ENCODE measurements at regions not wholly inside any gene's neighbourhood (a gene's known extent, or its start where the extent isn't known, plus 50 kb on each side); places are given as distances from the start of the nearest gene placed in this dataset.
"Not testable (repeated sequence)": the region's sequence is repeated elsewhere in the genome, so short reads cannot be mapped to it uniquely, and the experiment has no call there.

DNA sequence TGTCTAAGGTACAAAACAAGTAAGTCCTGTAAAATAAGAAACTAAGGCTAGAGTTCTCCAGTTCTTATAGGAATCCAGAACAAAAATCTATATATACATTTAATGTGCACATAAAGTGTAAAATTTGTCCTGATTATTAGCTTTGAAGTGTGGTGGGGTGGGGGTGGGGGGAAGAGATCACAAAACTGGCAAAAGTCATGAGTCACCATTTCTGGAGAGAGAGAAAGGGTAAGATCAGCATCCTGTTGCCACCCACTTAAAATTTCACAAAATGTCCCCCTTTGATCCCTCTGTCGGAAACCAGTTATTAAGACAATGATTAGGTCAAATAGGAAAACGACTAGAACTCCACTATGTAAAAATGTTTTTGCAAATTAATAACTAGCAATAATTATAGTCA lies 482.0 kb upstream of the POU3F2 start:
- no peak for DNase-seq

DNA sequence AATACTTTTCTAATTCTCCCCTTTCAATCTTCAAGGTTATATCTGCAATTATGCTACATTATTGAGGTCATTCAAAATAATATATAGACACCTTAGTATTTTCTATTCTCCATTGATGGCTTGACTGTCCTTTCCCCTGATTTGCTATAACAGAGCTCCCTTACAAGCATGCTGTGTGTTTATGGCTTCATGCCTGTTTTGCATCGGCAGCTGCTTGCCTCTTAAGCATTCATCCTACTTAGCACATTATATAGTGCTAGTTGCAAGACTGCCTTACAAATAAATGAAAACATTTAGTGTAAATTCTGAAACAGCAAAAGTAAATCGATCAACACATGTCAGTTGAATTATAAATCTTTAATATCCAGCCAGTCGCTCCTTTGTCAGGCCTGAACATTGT lies 476.2 kb upstream of the POU3F2 start:
- no peak for DNase-seq

DNA sequence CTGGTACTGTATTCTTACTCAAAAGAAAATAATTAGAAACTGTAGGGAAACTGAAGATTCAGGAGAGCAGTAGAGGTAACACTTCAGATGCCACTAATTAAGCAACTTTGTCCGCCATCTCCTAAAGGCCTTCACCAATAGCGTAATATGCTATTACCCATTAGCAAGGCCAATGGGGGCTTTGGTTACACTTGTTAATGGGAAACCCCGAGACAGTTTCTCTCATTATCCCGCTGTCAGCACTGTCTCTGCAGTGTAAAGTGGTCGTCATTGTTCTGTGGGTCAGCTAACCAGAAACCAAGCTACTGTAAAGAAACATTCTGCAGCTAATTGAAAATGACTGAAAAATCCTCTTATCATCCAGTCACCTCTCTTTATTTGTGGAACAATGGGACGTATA lies 468.0 kb upstream of the POU3F2 start:
- peak; percentile 70 for DNase-seq

DNA sequence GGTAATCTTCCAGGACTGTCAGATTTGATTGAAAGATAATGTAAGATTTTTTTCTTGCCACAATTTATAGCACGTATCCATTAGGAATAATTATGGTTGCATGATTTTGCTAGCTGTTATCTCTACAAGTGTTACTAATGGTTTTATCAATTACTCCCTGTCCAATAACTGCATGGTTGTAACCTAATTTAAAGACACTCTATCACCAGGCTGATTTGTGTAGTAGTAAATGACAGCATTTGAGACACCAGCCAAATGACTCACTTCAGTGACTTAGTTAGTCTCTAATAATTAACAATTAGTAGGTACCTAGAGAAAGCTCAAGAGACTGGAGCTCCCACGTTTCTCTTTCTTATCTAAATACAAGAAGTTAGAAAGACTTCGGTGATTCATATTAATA lies 453.8 kb upstream of the POU3F2 start:
- no peak for DNase-seq

DNA sequence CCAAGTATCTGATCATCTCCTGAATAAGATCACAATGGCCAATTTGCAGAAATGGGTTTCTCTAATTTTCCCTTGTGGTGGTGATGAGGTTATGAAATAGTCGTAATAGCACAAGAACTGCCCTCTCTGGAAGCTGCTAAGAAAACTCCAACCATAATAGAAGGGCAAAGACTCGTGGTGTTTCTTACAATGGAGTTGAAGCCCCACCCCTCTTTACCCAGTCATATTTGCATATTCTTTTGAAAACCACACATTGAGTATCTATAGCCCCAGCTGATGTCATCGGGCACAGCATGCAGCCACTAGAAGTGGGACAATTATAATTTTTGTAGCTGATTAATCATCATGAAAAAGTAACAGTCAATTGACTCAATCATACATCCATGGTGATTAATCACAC lies 452.1 kb upstream of the POU3F2 start:
- no peak for DNase-seq

DNA sequence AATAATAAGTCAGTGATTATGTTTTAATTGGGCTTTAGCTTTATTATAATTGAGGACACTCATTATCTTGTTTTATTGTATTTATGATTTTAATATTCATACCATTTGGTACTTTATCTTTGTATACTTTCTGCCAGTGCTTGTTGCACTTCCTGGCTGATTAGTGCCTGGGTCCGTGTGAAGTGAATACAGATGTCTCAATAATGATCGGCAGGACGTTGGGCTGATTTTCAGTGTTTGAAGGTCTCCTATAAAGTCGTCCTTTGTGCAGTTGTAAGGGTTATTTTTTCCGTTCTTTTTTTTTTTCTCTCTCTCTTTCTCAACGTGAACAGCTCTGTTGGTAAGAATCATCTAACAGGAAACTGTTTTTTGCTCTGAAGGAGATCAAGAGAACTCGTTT lies 450.0 kb upstream of the POU3F2 start:
- no peak for DNase-seq

DNA sequence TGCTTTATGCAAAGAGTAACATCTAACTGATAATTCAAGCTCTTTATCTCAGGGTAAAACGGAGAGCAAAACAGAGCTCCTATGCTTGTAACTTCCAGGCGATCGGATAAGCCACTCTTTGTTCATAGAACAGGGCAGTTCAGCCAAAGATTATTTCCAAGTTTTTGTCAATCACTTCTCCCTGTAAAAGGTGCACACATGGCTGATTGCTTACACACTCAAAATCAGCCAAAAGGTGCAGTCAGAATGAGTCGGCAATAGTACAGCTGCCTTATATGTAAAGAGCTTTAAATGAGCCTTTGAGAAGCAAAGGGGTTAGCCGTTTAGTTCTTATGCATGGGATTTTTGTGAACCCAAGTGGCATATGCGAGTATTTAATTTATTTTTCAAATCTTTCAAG lies 449.6 kb upstream of the POU3F2 start:
- DNase-seq, result no peak

DNA sequence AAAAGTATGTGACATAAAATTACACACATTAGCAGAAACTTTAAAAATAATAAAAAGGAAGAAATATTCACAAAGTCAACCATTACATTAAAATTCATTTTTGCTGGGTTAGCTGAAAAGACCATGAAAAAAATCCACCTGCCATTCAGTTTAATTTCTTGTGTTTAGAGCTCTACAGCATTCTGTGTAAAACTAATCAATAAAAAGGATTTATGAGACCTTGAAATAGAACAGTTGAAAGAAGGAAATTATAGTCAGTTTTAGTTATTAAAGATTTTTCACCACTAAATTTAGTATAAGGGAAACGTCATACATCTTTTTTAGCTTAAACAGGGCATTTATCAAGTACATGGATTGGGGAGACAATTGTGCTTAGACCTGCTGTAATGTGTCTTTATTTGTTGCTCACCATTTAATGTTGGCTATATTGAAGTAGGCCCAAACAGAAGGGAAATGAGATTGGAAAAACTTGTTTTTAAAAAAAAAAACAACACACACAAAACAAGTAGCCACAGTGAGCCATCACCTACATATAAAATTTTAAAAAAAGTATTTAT lies 438.7 kb upstream of the POU3F2 start:
- DNase-seq, result no peak

DNA sequence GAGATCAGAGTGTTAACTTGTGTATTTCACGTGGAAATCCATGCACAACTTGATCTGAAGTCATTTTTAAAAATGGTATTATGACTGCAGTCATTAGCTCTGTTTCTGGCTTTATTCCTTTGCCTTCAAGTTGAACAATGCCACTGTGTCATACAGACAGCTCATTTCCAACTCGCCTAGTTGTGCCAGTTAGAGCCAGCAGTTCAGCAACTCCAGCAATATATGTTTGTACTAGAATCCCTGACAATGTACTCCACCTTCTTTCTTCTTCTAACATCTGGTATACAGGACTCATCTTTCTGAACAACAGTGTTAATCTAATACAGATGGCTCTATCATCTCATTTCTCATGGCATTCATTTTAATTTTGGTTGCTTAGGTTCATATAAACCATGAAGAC lies 418.3 kb upstream of the POU3F2 start:
- DNase-seq, result no peak

DNA sequence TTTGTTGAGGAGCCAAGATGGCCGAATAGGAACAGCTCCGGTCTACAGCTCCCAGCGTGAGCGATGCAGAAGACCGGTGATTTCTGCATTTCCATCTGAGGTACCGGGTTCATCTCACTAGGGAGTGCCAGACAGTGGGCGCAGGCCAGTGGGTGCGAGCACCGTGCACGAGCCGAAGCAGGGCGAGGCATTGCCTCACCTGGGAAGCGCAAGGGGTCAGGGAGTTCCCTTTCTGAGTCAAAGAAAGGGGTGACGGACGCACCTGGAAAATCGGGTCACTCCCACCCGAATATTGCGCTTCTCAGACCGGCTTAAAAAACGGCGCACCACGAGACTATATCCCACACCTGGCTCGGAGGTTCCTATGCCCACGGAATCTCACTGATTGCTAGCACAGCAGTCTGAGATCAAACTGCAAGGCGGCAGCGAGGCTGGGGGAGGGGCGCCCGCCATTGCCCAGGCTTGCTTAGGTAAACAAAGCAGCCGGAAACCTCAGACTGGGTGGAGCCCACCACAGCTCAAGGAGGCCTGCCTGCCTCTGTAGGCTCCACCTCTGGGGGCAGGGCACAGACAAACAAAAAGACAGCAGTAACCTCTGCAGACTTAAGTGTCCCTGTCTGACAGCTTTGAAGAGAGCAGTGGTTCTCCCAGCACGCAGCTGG lies 417.7 kb upstream of the POU3F2 start:
- DNase-seq, result not testable (repeated sequence)

DNA sequence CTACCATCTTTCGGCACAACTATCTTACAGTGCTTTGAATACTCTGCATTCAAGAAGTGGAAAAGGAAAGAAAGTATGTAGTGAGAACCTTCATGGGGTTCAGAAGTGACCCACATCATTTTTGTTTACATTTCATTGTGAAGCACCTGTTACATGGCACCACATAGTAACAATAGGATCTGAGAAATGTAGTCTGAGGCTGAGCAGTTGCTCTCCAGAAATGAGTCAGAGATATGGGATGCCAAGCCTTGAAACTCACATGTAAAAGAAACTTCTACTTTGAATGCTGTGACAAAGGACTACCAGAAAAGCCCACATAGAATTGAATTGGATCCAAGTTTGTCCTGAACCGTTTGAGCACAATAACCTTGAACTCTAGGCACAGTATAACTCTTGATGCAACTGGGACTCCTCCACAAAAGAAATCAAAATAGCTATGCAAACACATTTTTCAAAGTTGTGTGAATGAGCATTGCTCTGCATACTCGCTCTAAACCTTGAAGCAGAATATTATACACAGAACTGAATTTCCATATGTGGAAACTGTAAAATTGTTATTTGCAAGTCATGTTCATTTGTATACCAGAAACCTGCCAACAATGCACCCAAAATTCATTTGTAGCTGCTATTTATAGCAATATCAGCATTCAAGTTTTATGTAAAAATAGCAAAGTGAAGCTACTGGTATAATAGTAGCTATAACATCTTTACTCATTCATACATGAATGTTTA lies 400.9 kb upstream of the POU3F2 start:
- DNase-seq, result no peak

DNA sequence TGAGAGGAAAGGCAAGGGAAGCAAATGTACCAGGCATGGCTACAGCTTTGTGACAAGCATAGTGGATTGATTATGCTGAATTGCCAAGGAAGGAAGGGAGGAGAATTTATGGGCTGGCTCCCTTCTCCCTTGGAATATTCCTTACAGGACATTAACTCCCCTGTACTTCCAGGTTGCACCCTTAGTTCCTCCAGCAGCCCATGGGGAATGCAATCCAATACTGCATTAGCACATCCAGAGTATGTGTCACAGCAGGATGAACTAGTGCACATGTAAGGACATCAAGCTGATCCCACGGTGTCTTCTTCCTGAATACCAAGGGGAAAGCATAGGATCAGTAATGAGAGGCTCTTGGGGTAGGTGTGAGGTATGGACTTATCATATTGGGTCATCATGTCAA lies 390.7 kb upstream of the POU3F2 start:
- no peak for DNase-seq

DNA sequence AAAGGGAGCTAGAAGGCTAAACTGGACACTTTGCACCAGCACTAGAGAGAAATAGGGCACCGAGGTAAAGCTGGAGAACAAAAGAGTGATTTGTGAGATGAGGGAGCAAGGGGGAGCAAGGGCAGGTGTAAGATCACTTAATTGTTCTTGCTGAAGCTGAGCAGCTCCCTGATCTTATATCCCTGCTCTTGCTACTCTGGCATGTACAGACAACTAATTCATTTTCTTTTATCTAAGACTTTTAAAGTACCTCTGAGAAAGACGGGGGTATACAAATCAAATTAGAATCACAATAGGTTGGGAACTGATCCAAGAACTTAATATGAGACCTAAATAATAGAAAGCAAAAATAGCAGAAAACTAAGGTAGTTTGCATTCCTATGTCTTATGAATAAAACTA lies 381.7 kb upstream of the POU3F2 start:
- DNase-seq, result peak; percentile 2

DNA sequence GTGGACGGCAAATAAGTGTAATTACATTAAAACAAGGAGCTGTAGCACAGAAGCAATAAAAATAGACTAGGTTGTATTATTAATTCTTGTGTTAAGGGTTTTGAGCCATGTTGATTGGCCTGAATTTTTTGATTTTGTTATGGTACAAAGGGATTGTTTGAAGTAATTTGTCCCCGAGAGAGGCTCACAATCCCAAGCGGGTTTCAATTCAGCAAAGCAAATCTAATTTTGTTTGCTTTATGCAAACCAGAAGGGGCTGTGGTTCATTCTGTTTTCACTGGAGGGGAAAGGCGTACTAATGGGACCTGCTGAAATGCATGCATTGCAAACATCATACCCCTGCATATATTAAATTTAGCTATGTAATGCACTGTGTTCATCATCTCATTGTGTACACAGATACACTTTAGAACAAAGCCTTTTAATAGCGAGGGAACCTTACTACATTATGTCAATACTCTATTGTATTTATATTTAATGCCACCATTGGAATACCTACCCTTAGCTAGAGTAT lies 379.5 kb upstream of the POU3F2 start:
- DNase-seq, result no peak

DNA sequence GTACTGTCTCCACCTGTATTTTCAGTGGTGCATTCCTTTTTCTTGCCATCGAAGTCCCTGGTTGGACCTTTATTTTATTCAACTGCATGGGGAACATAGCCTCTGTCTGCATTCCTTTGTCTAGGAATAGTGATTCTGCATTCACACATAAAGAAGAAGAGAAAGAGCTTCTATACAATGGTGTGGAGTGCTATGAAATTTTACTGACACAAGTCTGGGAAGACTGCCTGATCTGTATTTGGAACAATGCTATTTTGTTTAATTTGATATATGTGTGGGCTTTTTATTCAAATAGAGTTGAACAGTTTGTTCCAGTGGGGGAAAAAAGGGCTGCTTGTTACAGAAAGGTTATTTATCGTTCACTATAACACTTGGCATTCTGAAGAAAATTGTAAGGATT lies 375.7 kb upstream of the POU3F2 start:
- no peak for DNase-seq

DNA sequence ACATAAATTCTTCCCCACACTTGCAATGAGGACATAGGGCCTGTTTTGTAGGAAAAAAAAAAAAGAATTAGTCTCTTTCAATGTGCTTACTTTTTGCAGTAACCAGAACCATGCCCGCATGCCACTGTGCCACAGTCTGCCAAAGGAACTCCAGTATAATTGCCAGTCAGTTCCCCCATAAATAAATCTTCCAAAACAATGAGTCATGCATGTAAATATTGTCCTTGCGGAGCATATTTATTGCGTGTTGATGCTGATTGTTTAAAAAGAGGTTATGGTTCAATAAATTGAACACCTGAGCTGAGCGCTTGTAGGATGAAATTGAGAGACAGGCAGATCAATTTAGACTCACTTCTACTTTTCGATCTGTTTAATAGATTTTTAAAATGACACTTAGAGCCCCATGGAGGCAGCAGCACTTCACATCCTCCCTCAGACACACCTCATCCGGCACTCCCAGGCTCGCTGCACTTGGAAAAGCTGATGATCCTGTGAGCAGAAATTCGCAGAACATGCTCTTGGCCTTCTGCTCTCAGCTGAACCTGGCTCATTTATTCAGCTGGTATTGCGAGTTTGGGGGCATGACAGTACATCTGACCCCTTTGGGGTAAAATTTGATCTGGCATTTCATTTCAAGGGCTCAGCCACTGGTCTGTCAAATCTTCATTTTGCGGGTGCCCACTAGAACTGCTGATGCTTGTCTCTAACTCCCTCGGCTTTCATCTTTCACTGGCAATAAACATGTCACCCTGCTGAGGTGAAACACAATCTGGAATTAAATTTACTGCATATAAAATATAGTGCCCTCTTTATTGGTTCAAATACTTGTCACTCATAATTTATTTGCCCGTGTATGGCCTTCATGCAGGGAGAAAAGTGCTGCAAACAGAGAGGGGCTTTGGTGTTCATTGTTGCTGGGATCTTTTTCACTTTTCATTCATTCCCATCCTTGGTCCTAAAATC lies 371.1 kb upstream of the POU3F2 start:
- no peak for DNase-seq

DNA sequence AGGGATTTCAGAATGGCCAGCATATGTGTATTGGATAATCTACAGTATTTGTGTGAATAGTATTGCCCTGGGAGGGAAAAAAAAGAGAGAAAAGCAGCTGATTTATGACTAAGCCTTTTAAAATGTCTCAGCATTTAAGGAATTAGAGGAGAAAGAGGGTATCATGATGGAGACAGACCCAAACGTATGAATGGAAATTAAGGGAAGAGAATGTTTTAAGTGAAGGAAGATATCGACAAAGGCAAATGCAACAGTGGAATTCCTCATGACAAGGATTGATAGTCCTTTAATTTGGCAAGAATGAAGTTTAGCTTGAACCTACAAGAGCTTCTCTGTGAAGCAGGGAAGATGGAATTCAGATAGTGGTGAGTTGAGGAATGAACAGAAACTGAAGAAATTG lies 367.3 kb upstream of the POU3F2 start:
- no peak for DNase-seq

DNA sequence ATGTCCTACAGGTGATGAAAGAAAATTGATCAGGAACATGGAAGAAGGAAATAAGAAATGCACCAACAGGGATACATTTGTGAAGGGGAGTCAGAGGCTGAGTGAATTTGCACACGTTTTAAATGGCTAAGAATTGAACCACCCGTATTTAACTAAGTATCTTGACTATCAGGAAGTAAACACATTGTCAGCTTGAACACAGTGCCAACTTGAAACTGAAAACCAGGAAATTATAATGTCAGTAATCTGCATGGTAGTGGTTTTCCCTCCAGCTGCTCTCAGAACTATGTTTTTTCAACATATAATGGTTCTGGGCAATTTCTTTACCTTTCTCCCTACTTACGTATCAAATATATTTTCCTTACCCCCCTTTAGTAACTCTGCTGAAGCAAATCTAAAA lies 366.5 kb upstream of the POU3F2 start:
- no peak for DNase-seq

DNA sequence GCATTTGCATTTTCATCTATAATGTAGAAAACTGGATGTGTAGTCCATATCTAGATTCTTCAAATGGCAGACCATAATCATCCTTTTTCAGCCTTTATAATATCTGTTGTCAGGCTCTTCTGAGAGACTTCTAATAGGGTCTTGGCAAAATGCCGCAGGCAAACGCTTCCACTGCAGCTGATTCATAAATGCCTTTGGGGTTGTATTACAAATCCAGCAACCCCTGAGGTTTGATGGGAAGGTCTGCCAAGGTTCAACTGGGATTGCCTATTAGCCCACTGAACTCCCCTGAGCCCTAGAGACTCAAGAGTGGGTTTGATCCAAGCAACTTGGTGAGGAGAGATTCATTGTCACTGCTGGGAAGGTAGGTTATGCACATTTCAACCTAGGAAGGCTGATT lies 365.2 kb upstream of the POU3F2 start:
- no peak for DNase-seq

DNA sequence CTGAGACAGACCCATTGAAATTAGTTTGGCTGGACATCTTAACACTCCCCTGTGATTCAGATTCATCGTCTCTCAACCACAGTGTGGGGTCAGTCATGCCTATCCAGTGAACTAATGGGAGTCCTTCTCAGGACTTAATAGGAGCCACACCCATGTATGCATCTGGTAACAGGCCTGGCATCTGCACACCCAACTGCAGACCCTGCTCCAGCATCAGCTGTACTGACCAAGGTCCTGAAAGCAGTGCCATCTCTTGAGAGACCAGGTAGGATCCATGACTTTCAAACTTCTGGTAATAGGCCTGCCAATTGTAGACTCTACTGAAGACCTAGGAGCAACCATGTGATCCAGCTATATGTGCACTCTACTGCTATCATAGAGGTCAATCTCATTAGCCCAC lies 363.6 kb upstream of the POU3F2 start:
- no peak for DNase-seq

DNA sequence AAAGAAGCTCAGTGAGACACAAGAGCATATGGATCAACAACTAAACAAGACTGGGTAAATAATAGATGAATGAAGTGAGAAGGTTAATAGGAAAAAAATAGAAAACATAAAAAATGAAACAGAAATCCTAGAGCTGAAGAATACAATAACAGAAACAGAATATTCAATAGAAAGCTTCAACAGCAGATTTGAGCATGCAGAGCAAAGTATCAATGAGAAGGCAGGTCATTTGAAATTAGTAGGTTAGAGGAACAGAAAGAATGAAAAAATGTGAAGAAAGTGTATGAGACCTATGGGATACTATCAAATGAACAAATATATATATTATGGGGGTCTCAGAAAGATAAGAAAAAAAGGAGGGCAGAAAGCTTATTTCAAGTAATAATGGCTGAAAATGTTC lies 362.9 kb upstream of the POU3F2 start:
- DNase-seq, result no peak

DNA sequence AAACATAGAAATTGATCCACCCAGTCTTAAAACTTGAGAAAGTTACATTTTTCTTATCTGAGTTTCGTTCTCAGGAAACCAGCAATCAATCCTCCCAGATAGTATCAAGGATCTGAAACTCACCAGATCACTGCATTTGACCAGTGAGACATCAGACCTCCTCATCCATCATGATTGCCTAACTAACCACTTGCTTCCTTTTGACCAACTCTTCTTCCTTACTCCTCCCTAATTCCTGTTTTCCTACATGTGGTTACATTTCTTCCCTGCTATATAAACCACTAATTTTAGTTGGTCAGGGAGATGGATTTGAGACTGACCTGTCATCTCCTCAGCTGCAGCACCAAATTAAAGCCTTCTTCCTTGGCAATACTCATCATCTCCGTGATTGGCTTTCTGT lies 357.1 kb upstream of the POU3F2 start:
- DNase-seq, result no peak

DNA sequence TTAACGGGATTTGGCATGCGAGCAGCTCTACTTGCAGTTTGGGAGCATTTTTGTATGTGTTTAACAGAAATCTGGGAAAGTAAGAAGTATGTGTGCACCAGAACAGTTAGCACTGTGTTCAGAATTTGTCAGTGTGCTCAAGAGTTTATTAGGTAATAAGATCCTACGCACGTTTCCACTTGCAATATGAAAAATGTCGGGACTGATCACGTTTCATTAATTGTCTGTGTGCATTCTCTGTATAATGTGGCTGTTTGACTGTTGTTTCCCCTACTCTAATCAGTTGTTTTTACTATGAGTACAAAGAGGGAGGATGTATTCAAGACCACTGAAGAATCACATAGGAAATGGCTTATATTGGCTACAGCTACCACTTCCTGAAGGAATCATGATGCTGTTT lies 349.7 kb upstream of the POU3F2 start:
- DNase-seq, result peak; percentile 67
